ENCODE measurements at regions not wholly inside any gene's neighbourhood (a gene's known extent, or its start where the extent isn't known, plus 50 kb on each side); places are given as distances from the start of the nearest gene placed in this dataset.

- Histone ChIP-seq H3K27me3 (ENCODE audit: low read depth) (no peaks in the 10 kb centered on the region), H3K27ac (replicated peaks) (no peak overlapping the region), H3K9me3 (replicated peaks) (peaks cover 11% of the 10 kb centered on the region), H3K4me1 (peaks cover 82% of the 10 kb centered on the region), H3K36me3 (peaks cover 4% of the 10 kb centered on the region), H3K4me3 (no peak overlapping the region)
- no peak for TF ChIP-seq CTCF (IDR thresholded peaks at IDR 0.05; ENCODE audit: borderline replicate concordance)
- no peak for DNase-seq
- intact Hi-C loops (cut with micrococcal nuclease) = no loop called here
Measured at GRCh38 chr4:41380511-41381157, 123.9 kb downstream of the UCHL1 start.

- DNase-seq = no peak
- H3K27ac ChIP-seq (replicated peaks) = no peak overlapping the region
- H3K4me3 ChIP-seq = no peak overlapping the region
Measured at GRCh38 chr4:41381384-41381783, 124.7 kb downstream of the UCHL1 start.

GRCh38 chr4:41384992-41385391 lies 128.3 kb downstream of the UCHL1 start:
- H3K27me3 ChIP-seq (ENCODE audit: low read depth) = no peaks in the 10 kb centered on the region
- peak; percentile 90 for DNase-seq
- H3K27ac ChIP-seq (replicated peaks) = peak overlapping the region; percentile 58
- peaks cover 68% of the 10 kb centered on the region for H3K4me1 ChIP-seq
- intact Hi-C loops (cut with micrococcal nuclease) = no loop called here
- H3K36me3 ChIP-seq = no peaks in the 10 kb centered on the region
- H3K9me3 ChIP-seq (replicated peaks) = no peaks in the 10 kb centered on the region
- H3K4me3 ChIP-seq = no peak overlapping the region
- no peak for TF ChIP-seq CTCF (IDR thresholded peaks at IDR 0.05; ENCODE audit: borderline replicate concordance)

More at GRCh38 chr4:41381384-41381783, 124.7 kb downstream of the UCHL1 start:
- intact Hi-C loops (cut with micrococcal nuclease) = no loop called here
- peaks cover 11% of the 10 kb centered on the region for H3K9me3 ChIP-seq (replicated peaks)
- no peaks in the 10 kb centered on the region for H3K27me3 ChIP-seq (ENCODE audit: low read depth)
- no peak for TF ChIP-seq CTCF (IDR thresholded peaks at IDR 0.05; ENCODE audit: borderline replicate concordance)
- peaks cover 4% of the 10 kb centered on the region for H3K36me3 ChIP-seq
- H3K4me1 ChIP-seq = peaks cover 82% of the 10 kb centered on the region

GRCh38 chr4:41385481-41385880 lies 128.8 kb downstream of the UCHL1 start:
- intact Hi-C loops (cut with micrococcal nuclease) = no loop called here
- peaks cover 63% of the 10 kb centered on the region for H3K4me1 ChIP-seq
- H3K36me3 ChIP-seq = no peaks in the 10 kb centered on the region
- no peak for TF ChIP-seq CTCF (IDR thresholded peaks at IDR 0.05; ENCODE audit: borderline replicate concordance)
- DNase-seq = no peak
- H3K27me3 ChIP-seq (ENCODE audit: low read depth) = no peaks in the 10 kb centered on the region
- no peaks in the 10 kb centered on the region for H3K9me3 ChIP-seq (replicated peaks)
- peak overlapping the region; percentile 58 for H3K27ac ChIP-seq (replicated peaks)
- no peak overlapping the region for H3K4me3 ChIP-seq

GRCh38 chr4:41388080-41388479 lies 131.4 kb downstream of the UCHL1 start:
- no peak for TF ChIP-seq CTCF (IDR thresholded peaks at IDR 0.05; ENCODE audit: borderline replicate concordance)
- no peaks in the 10 kb centered on the region for H3K9me3 ChIP-seq (replicated peaks)
- H3K27ac ChIP-seq (replicated peaks) = no peak overlapping the region
- intact Hi-C loops (cut with micrococcal nuclease) = no loop called here
- H3K36me3 ChIP-seq = no peaks in the 10 kb centered on the region
- H3K4me1 ChIP-seq = peaks cover 39% of the 10 kb centered on the region
- H3K27me3 ChIP-seq (ENCODE audit: low read depth) = no peaks in the 10 kb centered on the region
- H3K4me3 ChIP-seq = no peak overlapping the region
- DNase-seq = no peak

All from left ventricle myocardium inferior (tissue), 1 donor.